BJ (cell line): ENCODE measurements at regions not wholly inside any gene's neighbourhood (a gene's known extent, or its start where the extent isn't known, plus 50 kb on each side); places are given as distances from the start of the nearest gene placed in this dataset.

Experiments used
- CTCF ChIA-PET: fragments of 350-600 bp; formaldehyde crosslinking; extraction: SDS; loops from one replicate; lab custom pipeline; 2021; ENCODE audit warnings: antibody characterized with exemption, inconsistent platforms; lab: Yijun Ruan, JAX
- POLR2A ChIA-PET: fragments of 300-600 bp; sonication (Branson Sonifier 250); formaldehyde crosslinking; extraction: SDS; loops from one replicate; lab custom pipeline; 2021; ENCODE audit warnings: antibody characterized with exemption; lab: Charles Lee
- DNase-seq: peaks from one replicate; pipeline ENCODE4 v3.0.0-alpha.2; 2011; ENCODE audit warnings: low read depth
- H3K27me3 ChIP-seq: 2 replicates; pipeline ENCODE4 v1.6.0; 2011; ENCODE audit warnings: low read length; ENCODE audit not compliant: control insufficient read depth, insufficient read depth
- H3K36me3 ChIP-seq: 2 replicates; pipeline ENCODE4 v1.5.1; 2011; ENCODE audit warnings: low read length; ENCODE audit not compliant: control insufficient read depth, insufficient read depth
- H3K4me3 ChIP-seq: 2 replicates; pipeline ENCODE4 v1.5.1; 2011; ENCODE audit warnings: low read depth, mild to moderate bottlenecking, control low read depth, low read length
- TF ChIP-seq, protein P1 (sequence below): IDR thresholded peaks from 2 replicates; pipeline ENCODE4 v1.5.1; 2011; ENCODE audit warnings: low read depth, mild to moderate bottlenecking, control low read depth, inconsistent platforms, low read length, moderate library complexity; ENCODE audit not compliant: insufficient read depth

DNA sequence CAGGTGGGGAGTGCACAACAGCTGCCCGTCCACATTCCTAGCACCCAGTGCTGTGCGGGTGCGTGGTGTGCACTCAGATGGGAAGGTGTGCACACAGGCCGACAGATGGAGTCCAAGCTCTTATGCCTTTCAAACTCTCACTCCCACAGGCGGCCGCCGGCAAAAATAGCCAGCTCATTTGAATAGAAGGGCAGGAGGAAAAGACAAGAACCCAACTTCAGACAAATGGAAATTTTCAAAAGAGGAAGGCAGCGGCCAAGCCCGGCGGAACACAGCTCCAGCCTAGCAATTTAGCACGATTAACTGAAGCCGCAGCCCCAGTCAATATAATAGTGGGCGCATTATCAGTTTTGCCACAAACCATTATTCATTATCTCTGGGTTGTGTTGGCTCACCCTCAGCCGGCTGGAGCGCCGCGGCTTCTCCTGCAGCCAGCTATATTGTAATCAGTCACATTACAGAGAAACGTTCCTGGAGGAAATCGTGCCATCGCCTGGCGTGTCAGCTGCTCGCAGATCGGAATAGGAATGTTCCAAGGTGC lies 103.9 kb upstream of the SEC14L1 start:
- ChIA-PET CTCF (interaction anchor here (0.6 to 2.6 kb wide), 5 partner anchors 10 to 32 kb away, joined by 3 to 16 read pairs (median 4); no protein-coding TSS in a partner anchor), POLR2A (no interaction called here)
- DNase-seq = no peak
- H3K36me3 ChIP-seq = no peaks in the 10 kb centered on the region
- no peak overlapping the region for H3K4me3 ChIP-seq
- TF ChIP-seq, protein P1, sequence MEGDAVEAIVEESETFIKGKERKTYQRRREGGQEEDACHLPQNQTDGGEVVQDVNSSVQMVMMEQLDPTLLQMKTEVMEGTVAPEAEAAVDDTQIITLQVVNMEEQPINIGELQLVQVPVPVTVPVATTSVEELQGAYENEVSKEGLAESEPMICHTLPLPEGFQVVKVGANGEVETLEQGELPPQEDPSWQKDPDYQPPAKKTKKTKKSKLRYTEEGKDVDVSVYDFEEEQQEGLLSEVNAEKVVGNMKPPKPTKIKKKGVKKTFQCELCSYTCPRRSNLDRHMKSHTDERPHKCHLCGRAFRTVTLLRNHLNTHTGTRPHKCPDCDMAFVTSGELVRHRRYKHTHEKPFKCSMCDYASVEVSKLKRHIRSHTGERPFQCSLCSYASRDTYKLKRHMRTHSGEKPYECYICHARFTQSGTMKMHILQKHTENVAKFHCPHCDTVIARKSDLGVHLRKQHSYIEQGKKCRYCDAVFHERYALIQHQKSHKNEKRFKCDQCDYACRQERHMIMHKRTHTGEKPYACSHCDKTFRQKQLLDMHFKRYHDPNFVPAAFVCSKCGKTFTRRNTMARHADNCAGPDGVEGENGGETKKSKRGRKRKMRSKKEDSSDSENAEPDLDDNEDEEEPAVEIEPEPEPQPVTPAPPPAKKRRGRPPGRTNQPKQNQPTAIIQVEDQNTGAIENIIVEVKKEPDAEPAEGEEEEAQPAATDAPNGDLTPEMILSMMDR = no peak
- peaks cover 16% of the 10 kb centered on the region for H3K27me3 ChIP-seq

DNA sequence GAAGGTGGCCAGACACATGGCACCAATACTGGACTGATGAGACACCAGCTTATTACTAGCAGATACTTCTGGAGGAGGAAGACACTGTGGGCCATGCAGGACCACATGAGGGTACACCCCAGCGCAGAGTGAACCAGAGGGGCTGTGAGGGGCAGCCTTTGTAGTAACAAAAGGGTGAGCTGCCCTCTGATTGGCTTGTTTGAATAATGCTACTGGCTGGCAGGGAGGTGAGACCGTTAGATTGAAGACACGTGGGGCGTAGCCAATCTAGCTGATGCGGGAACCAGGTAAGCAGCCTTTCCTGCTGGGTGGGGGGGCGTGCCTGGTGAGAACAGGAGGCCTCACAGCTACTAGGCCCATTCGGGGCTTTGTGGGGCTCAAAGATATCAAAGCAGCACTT lies 102.8 kb upstream of the SEC14L1 start:
- TF ChIP-seq, protein P1 = no peak
- Histone ChIP-seq H3K27me3 (peaks cover 17% of the 10 kb centered on the region), H3K36me3 (no peaks in the 10 kb centered on the region), H3K4me3 (no peak overlapping the region)
- ChIA-PET CTCF (interaction anchor here (0.9 to 2.6 kb wide), 2 partner anchors 11 to 18 kb away, joined by 3 to 16 read pairs; no protein-coding TSS in a partner anchor), POLR2A (no interaction called here)
- DNase-seq = no peak

DNA sequence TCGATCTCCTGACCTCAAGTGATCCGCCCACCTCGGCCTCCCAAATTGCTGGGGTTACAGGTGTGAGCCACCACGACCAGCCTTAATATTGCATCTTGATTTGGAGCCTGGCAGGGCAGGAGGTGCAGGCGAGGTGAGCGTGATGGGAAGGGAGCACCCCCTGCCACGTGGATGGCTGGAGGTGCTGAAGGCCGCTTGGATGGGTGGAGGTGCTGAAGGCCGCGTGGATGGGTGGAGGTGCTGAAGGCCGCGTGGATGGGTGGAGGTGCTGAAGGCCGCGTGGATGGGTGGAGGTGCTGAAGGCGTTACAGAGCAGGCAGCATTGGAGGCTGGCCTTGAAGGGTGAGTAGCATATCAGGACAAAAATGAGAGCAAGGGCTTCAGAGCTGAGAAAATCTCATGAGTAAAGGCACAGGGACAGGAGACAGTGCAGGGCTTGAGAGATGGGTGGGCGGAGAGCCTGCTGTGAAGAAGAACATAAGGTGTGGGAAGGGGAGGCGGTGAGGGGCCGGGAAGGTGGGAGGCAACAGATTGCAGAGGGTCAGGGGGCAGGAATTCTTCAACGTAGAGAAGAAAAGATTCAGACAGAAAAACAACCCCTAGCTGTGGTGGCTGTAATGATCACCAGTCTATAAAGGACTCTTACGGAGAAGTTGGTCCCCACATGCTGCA lies 101.7 kb upstream of the SEC14L1 start:
- peaks cover 14% of the 10 kb centered on the region for H3K27me3 ChIP-seq
- no peak for DNase-seq
- ChIA-PET CTCF (interaction anchor here (0.6 kb wide), 1 partner anchor 17 kb away, joined by 3 read pairs; no protein-coding TSS in a partner anchor), POLR2A (no interaction called here)
- TF ChIP-seq, protein P1 = no peak
- H3K36me3 ChIP-seq = no peaks in the 10 kb centered on the region
- no peak overlapping the region for H3K4me3 ChIP-seq

DNA sequence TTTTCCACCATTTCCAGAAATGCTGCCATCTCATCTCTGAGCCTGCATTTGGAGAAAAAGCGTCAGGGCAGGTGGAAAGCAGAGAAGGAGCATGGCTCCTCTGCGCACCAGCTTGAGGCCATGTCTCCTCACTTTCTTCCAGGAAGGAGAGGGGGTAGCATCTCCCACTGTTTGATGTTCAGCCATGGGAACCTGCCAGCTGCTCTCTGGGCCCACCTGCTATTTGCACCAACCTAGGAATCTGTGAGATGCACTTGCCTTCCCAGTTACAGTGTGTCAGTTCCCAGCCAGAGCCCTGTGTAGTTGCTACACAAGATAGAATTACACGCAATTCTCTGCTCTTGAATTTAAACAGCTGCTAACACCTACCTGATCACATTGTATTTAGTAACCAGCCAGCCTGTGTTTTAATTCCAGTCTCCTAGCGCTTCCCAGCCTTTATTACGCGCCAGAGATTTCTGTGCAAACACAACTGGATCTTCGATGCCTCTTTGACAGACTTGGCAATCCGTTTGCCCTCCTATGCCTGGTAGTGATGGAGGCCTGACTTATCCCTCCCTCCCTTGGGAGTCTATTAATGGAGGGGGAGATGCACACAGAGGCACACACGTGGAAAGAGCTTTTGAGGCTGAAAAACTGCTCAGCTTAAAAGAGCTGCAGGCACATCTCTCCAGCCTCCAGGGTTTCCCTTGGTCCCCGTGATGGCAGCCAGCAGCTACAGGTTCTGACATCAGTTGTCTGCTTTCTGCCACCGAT lies 98.1 kb upstream of the SEC14L1 start:
- Histone ChIP-seq H3K4me3 (no peak overlapping the region), H3K27me3 (peaks cover 14% of the 10 kb centered on the region), H3K36me3 (no peaks in the 10 kb centered on the region)
- DNase-seq = no peak
- ChIA-PET CTCF (interaction anchor here (0.6 to 8.7 kb wide), 4 partner anchors 9 to 160 kb away, joined by 3 to 66 read pairs (median 3); no protein-coding TSS in a partner anchor), POLR2A (no interaction called here)
- TF ChIP-seq, protein P1 = no peak
